H1 (cell line): ENCODE measurements at regions not wholly inside any gene's neighbourhood (a gene's known extent, or its start where the extent isn't known, plus 50 kb on each side); places are given as distances from the start of the nearest gene placed in this dataset.

Source experiments
- EGR1 ChIP-seq: IDR thresholded peaks from 2 replicates; pipeline ENCODE4 v1.6.1; 2011; ENCODE audit warnings: low read depth, low read length, borderline replicate concordance
- EZH2 ChIP-seq: fragments of 200-600 bp; sonication (generic); IDR thresholded peaks from 2 replicates; pipeline ENCODE4 v1.7.1; 2012; ENCODE audit warnings: low read depth, mild to moderate bottlenecking, moderate library complexity, low read length, inconsistent platforms; ENCODE audit not compliant: severe bottlenecking
- HDAC2 ChIP-seq, 2 experiments: fragments of 300-600 bp in 1 of 2; sonication (generic) in 1 of 2; IDR thresholded peaks; 2 replicates each; pipeline ENCODE4 v1.6.1; 2011 to 2012; ENCODE audit warnings: low read depth in 2 of 2, low read length in 2 of 2, mild to moderate bottlenecking in 2 of 2, moderate library complexity in 2 of 2, borderline replicate concordance in 1 of 2, inconsistent platforms in 1 of 2
- MAFK ChIP-seq: IDR thresholded peaks from 2 replicates; pipeline ENCODE4 v1.6.1; 2012; ENCODE audit warnings: low read depth, mild to moderate bottlenecking, improper control_type of control experiment, low read length
- POLR2AphosphoS5 ChIP-seq: IDR thresholded peaks from 2 replicates; pipeline ENCODE4 v1.6.1; 2011; ENCODE audit warnings: low read depth, low read length
- TF ChIP-seq, protein P1 (sequence below): IDR thresholded peaks from 2 replicates; pipeline ENCODE4 v1.6.1; 2012; ENCODE audit warnings: inconsistent platforms

DNA sequence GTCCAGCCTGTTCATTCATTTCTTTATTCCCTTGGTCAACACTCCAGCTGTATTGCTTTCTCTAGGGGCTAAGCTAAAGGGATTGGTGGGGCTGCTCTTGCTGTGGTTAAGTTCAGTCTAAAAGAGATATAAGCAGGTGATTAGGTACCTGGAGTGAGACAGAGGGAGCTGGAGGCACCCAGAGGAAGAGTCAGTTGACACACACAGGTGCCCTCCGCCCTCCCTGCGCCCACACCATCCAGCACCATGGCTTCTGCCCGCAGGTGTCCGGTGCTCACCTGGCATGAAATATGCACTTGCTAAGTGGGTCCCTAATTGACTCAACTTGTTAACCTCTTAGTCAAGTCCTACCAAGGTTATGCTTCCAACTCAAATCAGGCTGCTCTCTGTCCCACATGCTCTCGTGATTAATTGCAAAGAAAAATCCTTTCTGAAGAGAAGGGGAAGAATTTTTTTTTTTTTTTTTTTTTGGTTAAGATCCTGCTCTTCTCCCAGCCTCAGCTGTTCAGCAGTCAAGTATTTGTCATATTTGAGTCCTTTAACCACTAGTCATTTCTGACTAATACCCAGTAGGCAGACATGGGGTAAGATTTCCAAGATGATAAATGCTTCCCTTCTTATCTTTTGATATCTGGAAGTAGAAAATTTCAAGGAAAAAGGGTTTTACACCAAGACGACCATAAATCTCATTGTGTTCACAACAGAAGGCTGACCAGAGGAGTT, 199.8 kb upstream of the WSCD1 start:
- TF ChIP-seq POLR2AphosphoS5 (no peak), EZH2 (no peak), EGR1 (no peak), HDAC2 (IDR thresholded peaks at IDR 0.05; ENCODE audit: borderline replicate concordance in 1 of 2, low read depth in 2 of 2, low read length in 2 of 2) (no peak), MAFK (no peak)
- TF ChIP-seq, protein P1, sequence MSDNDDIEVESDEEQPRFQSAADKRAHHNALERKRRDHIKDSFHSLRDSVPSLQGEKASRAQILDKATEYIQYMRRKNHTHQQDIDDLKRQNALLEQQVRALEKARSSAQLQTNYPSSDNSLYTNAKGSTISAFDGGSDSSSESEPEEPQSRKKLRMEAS: no peak
